ENCODE measurements at regions not wholly inside any gene's neighbourhood (a gene's known extent, or its start where the extent isn't known, plus 50 kb on each side); places are given as distances from the start of the nearest gene placed in this dataset.

DNA sequence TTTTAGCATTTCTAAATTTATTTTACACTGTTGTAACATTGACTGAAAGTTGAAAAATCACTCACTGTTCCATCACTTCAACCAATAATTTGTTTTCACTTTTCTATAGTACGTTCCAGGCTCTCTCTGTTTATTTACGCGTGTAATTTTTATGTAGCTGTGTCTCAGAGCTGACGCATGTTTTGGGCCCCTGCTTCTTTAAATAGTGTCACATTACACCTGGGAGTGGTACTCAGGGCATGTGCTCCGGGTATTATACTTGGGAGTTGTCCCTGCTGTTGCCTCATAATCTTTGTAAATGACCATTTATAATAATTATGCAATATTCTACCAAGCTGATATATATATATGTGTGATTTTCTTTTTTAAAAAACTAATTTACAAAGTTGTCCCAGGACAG is 132.8 kb upstream of the CPM start:
- TF ChIP-seq CTCF (IDR thresholded peaks at IDR 0.05) (no peak), POLR2A (IDR thresholded peaks at IDR 0.05) (no peak), POLR2AphosphoS5 (IDR thresholded peaks at IDR 0.05) (no peak)
